GM12878 (cell line): ENCODE measurements at regions not wholly inside any gene's neighbourhood (a gene's known extent, or its start where the extent isn't known, plus 50 kb on each side); places are given as distances from the start of the nearest gene placed in this dataset.

Source experiments
- BRCA1 ChIP-seq: IDR thresholded peaks from 2 replicates; pipeline ENCODE4 v1.6.1; 2011; ENCODE audit warnings: low read depth, low read length, improper control_type of control experiment
- CTCF ChIP-seq, 3 experiments: IDR thresholded peaks in 2 of 3; conservative IDR thresholded peaks in 1 of 3; 2 replicates each; pipeline ENCODE4 v1.5.1; 2011; ENCODE audit warnings: low read depth in 3 of 3, low read length in 3 of 3, mild to moderate bottlenecking in 3 of 3, control low read depth in 2 of 3, moderate library complexity in 2 of 3, inconsistent platforms in 1 of 3, mixed read lengths in 1 of 3; ENCODE audit not compliant: control insufficient read depth in 2 of 3, insufficient read depth in 1 of 3; ENCODE audit errors: extremely low read depth in 1 of 3
- EGR1 ChIP-seq, 2 experiments: IDR thresholded peaks; 1 replicate in 1 of 2; 2 replicates in 1 of 2; pipeline ENCODE4 v1.6.1; 2011 to 2012; ENCODE audit warnings: low read depth in 2 of 2, low read length in 2 of 2, borderline replicate concordance in 1 of 2, mild to moderate bottlenecking in 1 of 2, moderate library complexity in 1 of 2
- ELK1 ChIP-seq: IDR thresholded peaks from 2 replicates; pipeline ENCODE4 v1.6.1; 2012; ENCODE audit warnings: low read depth, low read length, improper control_type of control experiment
- EP300 ChIP-seq, 2 experiments: fragments of 150-350 bp in 1 of 2; IDR thresholded peaks; 2 replicates each; pipeline ENCODE4 v1.6.1; 2011 to 2012; ENCODE audit warnings: low read depth in 2 of 2, low read length in 2 of 2, borderline replicate concordance in 1 of 2, improper control_type of control experiment in 1 of 2, inconsistent platforms in 1 of 2; ENCODE audit not compliant: control insufficient read depth in 1 of 2
- HDGF ChIP-seq: fragments of 450-650 bp; IDR thresholded peaks from 2 replicates; pipeline ENCODE4 v1.6.1; 2016; ENCODE audit warnings: antibody characterized with exemption
- KAT2A ChIP-seq: conservative IDR thresholded peaks from 2 replicates; pipeline ENCODE4 v1.6.1; 2011; ENCODE audit warnings: low read depth, low read length; ENCODE audit not compliant: control insufficient read depth
- MTA3 ChIP-seq: IDR thresholded peaks from 2 replicates; pipeline ENCODE4 v1.6.1; 2012; ENCODE audit warnings: low read length, inconsistent platforms, borderline replicate concordance
- NRF1 ChIP-seq: conservative IDR thresholded peaks from 2 replicates; pipeline ENCODE4 v1.6.1; 2011; ENCODE audit warnings: mild to moderate bottlenecking, low read depth, low read length, improper control_type of control experiment
- POLR2AphosphoS5 ChIP-seq: IDR thresholded peaks from 2 replicates; pipeline ENCODE4 v1.6.1; 2011; ENCODE audit warnings: mild to moderate bottlenecking, low read length, inconsistent platforms
- RBBP5 ChIP-seq: fragments of 200-600 bp; sonication (generic); conservative IDR thresholded peaks from 2 replicates; pipeline ENCODE4 v1.6.1; 2016
- TAF1 ChIP-seq: IDR thresholded peaks from 2 replicates; pipeline ENCODE4 v1.6.1; 2011; ENCODE audit warnings: mild to moderate bottlenecking, low read depth, low read length, borderline replicate concordance
- USF1 ChIP-seq: IDR thresholded peaks from 2 replicates; pipeline ENCODE4 v1.6.1; 2011; ENCODE audit warnings: borderline replicate concordance, low read depth, mild to moderate bottlenecking, moderate library complexity, mixed read lengths, low read length; ENCODE audit not compliant: insufficient read depth; ENCODE audit errors: extremely low read length

DNA sequence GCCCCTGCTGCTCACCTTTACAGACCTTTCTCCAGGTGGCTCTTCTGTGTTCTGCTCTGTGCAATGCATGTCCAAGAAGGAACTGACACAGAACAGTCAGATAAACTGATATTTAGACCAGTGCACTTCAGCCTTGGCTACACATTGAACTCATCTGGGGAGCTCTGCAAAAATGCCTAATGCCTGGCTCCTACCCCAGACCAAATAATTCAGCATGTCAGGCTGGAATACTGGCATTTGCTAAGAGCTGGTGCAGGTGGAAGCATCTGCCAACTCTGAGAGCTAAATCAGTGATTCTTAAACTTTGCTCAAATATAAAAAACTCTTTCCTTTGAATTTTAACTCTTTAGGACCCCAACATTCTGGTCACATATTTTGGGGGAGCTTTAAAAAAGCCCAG, 118.2 kb upstream of the TSC22D1 start:
- no peak for TF ChIP-seq RBBP5
- TF ChIP-seq BRCA1 = no peak
- no peak for TF ChIP-seq TAF1
- no peak for TF ChIP-seq HDGF
- TF ChIP-seq CTCF (IDR thresholded peaks at IDR 0.05 in 2 of 3, conservative IDR thresholded peaks at IDR 0.05 in 1 of 3; ENCODE audit: control insufficient read depth in 2 of 3, extremely low read depth in 1 of 3, insufficient read depth in 1 of 3, low read depth in 3 of 3, low read length in 3 of 3) = no peak
- TF ChIP-seq POLR2AphosphoS5 = no peak
- no peak for TF ChIP-seq USF1
- no peak for TF ChIP-seq NRF1
- no peak for TF ChIP-seq KAT2A
- TF ChIP-seq EP300 (IDR thresholded peaks at IDR 0.05; ENCODE audit: borderline replicate concordance in 1 of 2, control insufficient read depth in 1 of 2, low read depth in 2 of 2, low read length in 2 of 2) = no peak
- no peak for TF ChIP-seq MTA3
- TF ChIP-seq EGR1 (IDR thresholded peaks at IDR 0.05; ENCODE audit: borderline replicate concordance in 1 of 2, low read depth in 2 of 2, low read length in 2 of 2) = no peak
- no peak for TF ChIP-seq ELK1
